Stimulated activated CD4-positive, alpha-beta T cell treated with anti-CD3 and anti-CD28 coated beads, TNF-alpha, amount 100 ng/mL, for 48 hours (primary cell): ENCODE measurements at regions not wholly inside any gene's neighbourhood (a gene's known extent, or its start where the extent isn't known, plus 50 kb on each side); places are given as distances from the start of the nearest gene placed in this dataset.

Source experiments
- DNase-seq, 3 donors: peaks; one replicate each; pipeline ENCODE4 v3.0.0-alpha.2; 2020; ENCODE audit warnings: low read depth in 3 of 3

DNA sequence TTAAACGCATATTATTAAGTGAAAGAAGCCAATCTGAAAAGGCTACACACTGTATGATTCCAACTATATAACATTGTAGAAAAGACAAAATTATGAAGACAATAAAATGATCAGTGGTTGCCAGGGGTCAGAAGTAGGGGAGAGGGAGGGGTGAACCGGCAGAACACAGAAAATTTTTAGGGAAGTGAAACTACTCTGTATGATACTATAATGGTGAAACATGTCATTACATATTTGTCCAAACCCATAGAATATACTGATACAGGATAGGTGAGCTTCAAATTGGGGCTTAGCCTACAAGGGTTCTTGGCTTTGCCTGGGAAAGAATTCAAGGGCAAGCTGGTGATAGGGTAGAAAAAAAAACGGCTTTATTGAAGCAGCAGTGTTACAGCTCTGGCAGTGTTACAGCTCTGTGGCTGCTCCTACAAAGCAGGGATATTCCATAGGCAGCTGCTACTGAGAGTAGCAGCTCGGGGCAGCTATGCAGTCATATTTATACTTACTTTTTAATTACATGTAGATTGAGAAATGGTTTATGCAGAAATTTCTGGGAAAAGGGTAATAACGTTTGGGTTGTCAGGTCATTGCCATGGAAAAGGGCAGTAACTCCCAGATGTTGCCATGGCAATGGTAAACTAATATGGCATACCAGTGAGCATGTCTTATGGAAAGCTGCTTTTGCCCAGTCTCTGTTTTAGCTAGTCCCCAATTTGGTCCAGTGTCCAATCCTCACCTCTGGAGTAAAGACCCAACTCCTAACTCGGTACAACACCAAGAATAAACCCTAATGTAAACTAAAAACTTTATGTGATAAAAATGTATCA, 125.1 kb upstream of the SLC25A36 start:
- DNase-seq: no peak

DNA sequence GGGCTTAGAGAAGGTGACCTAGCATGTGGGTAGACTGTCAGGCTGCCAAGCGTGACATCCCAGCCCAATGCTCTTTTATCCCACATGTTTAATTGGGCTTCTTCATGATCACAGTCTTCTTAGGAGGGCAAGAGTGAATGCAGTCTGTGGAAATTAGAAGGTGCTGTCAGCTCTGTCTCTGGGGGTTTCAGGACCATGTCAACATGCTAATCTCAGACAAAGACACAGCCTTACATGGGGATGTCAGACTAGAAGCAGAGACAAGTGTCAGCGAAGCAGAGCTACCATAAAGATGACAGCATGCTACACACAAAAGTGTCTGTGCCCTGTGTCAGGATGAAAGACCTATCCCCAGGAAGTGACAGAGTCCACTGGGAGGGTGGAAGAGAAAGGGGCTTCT, 120.1 kb upstream of the SLC25A36 start:
- no peak for DNase-seq

DNA sequence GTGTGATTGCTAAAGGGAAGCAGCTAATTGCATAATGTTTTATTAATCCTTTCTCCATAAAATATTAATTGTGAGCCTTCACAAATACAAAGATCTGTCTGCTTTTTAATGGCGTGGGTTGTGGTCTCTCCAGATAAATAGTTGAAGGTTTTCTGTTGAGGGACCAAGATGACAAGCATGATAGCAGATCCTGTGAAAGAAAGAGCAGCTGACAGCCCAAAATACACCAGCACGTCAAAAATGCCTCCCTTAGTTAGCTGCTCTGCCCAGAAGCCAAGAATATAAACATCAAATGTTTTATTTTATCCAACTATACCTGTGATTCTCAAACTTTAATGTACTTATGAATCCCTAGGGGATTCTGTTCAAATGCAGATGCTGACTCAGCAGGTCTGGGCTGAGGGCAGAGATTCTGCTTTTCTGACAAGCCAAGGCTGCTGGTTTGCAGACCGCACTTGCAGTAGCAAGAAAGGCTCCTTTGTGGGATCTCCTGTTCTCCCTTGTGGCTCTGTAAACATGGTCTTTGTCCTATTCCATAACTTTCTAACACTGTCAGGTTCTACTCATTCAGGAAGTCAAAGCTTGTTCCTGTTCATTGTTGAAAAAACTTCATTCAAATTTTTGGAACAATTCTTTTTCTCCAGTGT, 119.1 kb upstream of the SLC25A36 start:
- DNase-seq: no peak

DNA sequence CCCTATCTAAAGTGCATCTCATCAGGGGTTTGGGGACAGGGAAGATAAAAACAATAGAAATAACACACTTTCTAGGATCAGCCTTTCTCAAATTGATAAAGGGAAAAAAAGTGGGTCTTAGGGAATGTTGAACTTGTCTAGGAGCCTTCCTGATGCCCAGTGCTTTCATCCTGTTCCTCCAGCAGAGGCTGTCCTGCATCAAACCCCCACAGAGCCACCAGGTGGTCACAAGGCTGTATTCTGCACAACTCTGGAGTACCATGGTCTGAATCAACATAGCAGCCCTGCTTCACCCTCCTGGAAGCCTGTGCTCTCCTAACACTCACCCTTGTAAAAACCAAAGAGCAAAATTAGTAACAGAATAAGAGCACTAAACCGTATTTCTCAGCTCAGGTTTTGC, 118.5 kb upstream of the SLC25A36 start:
- no peak for DNase-seq

DNA sequence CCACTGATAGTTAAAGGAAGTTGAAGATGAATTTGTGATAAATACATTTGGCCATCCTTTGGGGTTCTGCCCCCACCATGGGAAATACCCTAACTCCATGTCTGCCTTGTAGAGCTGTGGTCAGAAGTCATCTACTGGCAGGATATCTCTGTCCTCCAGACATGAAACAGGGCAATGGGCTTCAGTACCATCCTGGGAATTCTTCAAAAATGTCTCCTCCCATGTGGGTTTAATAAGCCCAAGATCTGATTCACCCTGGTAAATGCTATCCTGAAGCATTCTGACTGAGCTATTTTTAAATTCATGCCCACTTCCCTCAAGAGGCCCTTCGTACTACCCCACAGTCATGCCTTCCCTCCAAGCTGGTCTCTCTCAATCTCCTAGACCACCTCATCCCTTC, 113.7 kb upstream of the SLC25A36 start:
- no peak for DNase-seq

DNA sequence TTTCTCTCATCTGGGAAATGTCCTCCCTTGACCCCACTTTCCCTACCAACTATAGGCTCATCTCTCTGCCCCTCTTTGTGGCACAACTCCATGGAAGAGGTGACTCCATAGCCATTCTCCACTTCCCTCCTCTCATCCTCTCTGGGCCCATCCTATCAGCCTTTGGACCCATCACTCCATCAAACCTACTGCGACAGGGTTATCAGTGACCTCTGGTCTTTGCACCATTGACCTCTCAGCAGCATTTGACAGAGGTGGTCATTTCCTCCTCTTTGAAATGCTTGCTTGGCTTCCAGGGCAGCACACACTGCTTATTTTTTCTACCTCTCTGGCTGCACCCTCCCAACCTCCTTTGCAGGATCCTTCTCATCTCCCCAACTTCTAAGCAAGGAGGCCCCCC, 113.1 kb upstream of the SLC25A36 start:
- no peak for DNase-seq

DNA sequence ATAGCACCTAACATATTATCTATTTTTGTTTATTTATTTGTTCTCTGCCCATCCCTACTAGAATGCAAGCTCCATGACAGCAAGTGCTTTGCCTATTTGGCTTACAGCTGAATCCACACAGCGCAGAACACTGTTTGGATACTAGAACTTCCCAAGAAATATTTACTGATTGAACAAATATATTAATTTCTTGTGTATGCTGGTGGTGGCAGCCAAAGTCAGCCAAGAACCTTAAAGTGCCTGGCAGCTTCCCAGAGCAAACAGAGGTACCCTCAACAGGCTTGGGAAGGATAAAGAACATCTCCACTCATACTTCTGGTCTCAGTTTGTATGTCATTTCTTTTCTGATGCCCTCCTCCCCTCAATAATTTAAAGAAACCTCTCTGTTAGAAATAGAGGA, 111.8 kb upstream of the SLC25A36 start:
- no peak for DNase-seq

DNA sequence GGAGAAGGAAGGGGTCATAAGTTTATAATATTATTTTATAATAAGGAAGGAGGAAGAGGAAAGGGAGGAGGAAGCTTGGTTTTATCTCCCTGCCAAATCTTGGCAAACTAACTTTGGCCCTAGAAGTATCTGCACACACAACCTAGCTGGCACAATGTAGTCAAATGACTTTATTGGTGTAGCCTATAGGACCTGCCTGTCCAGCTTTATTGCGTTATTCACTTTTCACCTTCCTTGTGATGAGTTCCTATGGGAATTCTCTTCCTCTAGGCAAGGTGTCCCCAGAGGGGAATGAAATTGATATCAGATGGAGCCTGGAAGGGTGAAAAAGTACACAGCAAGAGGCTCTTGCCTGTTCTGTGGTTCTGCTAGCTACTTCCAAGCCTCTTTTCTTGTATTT, 111.2 kb upstream of the SLC25A36 start:
- no peak for DNase-seq

DNA sequence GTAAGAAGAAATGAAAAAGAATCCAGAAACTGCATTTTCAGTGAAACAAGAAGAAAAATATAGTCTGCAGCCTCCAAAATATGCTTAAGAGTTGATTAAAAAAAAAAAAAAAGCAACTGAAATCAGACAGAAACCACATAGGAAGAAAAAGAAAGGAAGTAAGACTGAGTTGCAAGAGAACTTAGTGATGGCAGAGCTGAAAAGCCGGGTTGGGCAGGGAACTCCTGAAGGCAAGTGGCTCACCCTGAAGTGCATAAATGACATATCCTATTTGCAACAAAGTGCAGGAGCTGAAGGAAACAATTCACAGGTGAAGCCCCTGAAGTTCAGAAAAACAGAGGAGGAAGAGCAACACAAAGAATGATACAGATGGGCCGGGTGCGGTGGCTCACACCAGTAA, 108.8 kb upstream of the SLC25A36 start:
- no peak for DNase-seq

DNA sequence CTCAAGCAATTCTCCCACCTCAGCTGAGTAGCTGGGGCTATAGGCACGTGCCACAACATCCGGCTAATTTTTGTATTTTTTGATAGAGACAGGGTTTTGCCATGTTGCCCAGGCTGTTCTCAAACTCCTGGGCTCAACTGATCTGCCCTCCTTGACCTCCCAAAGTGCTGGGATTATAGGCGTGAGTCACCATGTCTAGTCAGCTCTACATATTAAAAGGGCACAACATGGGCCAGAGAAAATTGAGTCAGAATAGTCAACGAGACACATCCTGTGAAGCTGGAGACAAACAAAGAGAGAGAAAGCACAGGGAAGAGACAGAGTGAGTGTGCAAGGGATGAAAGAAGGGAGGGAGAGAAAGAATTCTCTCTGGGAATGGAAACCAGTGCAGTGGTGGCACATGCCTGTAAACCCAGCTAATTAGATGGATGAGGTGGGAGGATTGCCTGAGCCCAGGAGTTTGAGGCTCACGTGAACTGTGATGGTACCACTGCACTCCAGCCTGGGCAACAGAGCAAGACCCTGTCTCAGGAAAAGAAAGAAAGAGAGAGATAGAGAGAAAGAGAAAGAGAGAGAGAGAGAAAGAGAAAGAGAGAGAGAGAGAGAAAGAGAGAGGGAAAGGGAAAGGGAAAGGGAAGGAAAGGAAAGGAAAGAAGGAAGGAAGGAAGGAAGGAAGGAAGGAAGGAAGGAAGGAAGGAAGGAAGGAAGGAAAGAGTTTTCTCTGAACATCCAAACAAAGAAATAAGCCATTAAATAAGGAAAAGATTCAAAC, 107.2 kb upstream of the SLC25A36 start:
- DNase-seq: no peak

DNA sequence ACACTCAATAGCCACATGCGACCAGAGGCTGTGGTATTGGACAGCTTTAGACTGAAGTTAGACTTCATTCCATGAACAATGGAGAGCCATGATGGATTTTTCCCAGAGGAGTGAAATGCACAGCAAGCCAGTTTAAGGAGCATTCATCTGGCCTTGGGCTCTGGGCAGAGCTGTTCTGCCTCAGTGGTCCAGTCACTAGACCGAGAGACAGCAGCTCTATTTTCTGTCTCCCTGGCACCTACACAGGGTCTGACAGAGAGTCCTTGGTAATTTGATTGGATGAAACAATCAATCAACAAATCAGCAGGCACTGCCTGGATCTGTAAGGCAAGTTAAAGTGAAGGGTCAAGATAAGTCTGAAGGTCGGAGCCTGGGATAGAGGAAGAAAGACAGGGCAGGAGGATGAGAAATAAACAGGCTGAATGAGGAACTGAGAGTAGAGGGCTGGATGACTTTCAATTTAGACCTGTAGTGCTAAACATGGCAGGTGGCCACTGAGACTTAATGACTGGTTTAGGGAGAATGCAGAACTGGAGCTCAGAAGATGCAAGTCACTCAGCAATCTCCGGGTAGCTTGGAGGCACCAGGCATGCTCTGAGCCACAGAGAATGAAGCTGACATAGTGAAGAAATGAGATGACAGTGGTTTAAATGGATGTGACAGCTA, 98.5 kb upstream of the SLC25A36 start:
- DNase-seq: no peak

DNA sequence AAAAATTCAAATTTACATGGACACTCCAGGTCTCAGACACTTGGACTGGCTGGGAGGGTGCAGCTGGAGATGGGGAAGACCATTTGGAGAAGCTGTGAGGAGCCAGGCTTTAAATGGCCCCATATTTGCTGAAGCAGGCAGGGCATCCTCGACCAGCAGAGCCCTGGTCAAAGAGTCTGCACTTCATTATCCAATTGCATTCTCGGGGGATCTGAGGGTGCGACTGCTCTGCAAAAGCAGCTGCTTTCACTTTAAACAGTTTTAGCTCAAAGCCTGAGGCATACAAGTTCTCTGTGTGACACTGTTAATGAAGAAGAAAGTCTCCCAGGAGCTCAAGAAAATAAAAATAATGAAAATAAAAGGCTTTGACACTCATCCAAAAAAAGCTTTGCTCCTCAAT, 98.0 kb upstream of the SLC25A36 start:
- DNase-seq: no peak

DNA sequence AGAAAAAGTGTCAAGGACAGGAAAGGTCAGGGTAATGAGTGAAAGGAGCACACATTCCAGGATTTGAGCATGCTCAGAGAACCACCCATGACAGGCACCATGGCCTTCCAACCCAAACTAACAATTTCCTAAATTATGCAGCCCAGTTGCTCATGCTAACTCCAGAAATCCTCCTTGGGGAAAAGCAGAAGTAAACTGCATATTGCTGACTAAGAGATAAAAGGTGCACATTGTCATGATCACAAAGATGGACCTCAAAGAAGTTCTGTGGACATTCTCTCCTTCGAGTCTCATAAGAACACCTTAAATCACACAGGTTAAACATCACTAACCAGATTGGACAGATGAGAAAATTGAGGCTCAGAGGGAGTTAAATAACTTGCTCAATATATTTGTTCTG, 97.6 kb upstream of the SLC25A36 start:
- no peak for DNase-seq

DNA sequence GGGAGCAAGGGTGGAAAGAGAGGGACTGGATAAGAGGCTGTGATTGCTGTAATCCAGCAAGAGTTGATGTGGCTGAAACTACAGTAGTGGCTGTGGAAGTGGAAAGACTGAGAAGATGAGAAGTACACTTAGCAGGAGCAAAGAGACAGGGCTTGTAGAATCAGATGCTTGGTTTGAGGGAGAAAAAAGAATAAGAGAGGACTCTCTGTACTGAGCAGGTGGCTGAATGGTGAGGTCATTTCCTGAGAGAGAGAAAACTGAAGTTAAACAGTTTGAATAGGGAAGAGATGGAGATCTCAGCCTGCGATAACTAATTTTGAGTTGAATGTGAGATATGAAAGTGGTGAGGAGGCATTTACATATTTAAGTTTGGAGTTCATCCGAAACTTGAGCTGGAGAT, 95.8 kb upstream of the SLC25A36 start:
- DNase-seq: no peak

DNA sequence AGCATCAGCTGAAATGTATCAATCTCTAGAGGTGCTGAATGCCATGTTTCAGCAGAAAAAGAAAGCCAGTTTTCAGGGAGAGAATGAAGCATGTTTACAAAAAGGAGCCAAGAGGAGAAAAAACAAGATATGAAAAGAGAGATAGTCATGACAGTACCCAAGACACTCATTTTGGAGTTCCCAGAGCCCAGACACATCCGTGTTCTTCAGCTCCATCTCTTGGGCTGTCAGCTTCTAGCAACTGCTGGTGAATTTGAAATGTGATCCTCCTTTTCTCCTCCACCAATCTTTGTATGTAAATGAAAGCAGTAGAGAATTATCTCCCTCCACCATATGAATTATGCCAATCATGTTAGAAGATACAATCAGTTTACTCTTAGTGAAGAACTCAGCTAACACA, 93.0 kb upstream of the SLC25A36 start:
- DNase-seq: no peak

DNA sequence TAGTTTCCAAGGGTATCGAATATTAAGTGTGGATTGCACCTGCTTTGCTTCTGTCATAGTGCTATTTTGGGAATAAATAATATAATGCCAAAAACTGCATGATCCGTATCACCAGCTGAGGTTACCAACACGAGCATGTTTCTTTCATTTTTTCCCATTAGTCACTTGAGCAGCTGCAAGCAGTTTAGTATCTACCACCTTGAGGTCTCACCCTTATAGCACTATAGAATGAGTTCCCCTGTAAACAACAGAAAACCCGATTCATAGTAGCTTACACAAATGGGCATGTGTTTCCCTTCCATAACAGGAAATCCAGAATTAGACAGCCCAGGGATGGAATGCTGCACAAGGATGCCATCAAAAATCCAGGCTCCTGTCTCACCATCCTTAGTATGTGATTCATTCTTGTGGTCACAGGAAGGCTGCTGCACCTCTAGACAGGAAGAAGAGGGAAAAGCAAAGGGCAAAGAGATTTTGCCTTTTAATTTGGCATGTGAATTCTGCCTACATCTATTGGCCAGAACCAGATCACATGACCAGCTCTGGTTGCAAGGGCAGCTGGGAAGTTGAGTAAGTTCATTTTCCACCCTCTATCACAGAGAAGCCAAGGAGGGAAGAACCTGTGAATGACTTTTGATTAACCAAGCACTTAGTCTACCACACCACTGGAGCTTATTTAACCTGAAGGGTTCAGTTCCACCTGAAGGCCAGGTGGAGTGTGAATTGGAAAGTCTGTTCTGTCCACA, 91.3 kb upstream of the SLC25A36 start:
- no peak for DNase-seq

DNA sequence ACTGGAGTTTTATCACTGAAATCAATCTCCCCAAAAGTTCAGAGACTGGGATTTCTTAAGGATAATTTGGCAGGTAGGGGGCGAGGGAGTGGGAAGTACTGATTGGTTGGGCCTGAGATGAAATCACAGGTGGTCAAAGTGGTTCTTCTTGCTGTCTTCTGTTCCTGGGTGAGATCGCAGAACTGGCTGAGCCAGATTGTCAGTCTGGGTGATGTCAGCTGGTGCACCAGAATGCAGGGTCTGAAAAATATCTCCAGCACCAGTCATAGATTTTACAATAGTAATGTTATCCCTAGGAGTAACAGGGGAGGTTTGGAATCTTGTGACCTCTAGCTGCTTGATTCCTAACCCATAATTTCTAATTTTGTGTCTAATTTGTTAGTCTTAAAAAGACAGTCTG, 86.7 kb upstream of the SLC25A36 start:
- DNase-seq: no peak

DNA sequence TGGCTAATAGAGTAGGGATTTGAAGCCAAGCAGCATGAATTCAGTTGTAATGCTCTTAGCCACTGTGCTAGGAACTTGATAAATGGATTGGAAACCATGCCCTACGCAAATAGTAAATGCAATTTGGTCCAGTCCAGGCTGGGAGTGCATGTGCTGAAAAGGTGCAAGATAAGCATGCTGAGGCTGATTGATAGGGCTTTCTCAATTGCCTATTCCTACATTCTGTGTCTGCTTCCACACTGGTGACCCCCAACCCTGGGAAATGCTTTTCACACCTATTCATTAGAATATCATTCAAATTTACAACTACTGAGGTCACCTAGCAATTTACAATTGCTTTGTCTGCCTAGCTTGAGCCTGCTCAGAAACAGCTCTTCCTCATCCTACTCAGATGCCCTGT, 84.7 kb upstream of the SLC25A36 start:
- no peak for DNase-seq

DNA sequence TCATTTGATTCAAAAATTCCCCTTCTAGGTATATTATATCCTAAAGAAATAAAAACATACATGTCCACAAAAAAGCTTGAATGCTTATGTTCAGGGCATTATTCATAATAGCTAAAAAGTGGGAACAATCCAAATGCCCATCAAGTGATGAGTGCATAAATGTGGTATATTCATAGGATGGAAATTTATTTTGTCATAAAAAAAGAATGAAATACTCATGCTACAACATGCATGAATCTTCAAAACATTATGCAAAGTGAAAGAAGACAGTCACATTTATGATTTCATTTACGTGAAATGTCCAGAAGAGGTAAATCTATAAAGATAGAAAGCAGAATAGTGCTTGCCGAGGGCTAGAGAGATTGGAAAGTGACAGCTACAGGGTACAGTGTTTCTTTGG, 83.6 kb upstream of the SLC25A36 start:
- DNase-seq: no peak

DNA sequence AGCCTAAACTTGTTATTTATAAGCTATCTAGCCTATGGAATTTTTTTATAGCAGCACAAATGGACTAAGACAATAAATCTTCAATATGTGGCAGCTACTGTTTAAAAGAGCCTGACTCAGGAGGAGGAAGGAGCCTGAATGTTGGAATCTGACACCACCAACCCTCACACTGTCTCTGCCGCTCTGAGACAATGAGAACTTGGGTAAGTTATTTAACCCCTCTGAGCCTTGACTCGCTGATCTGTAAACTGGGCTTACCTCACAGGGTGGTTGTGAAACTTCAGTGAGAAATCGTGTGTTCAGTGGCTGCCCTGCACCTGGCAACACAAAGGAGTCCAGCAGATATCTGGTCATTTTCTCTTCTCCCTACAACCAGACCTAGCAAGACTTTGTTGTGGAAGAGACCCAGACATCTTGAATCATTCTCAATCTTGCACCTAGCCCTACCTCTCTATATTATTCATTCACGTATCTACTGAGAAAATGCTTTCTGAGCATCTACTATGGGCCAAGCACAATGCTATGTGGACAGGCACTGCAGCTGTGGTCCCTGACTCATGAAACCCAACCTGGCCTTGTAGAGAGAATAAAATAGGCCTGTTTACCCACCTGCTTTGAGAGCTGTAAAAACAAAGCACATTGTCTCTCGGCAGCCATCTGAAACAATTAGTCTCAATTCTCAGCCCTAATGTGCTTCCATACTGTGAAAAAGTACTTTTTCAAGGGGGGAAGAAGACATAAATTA, 81.9 kb upstream of the SLC25A36 start:
- DNase-seq: no peak

DNA sequence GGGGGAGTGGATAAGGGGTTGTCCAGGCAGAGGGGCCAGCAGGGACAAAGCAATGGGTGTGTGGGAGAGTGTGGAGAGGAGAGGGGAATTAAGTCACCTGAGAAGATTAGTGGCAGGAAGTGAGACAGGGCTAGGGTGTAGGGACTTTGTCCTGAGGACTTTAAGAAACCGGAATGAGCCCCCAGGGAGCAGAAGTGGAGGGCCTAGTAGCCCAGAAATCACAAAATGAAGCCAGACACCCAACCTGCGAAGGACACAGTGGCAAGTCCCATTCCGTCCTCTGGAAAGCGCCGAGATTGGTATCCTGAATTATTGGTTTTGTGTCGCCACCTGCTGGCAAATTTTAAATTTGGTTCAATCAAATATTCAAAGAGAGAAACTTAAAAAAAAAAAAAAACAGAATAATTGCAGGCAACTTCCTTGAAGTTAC, 78.0 kb upstream of the SLC25A36 start:
- peak; percentile 3 to 26 (median 16) for DNase-seq
